Cardiac fibroblast (primary cell): ENCODE measurements at regions not wholly inside any gene's neighbourhood (a gene's known extent, or its start where the extent isn't known, plus 50 kb on each side); places are given as distances from the start of the nearest gene placed in this dataset.

Experiments
- DNase-seq, 2 donors: peaks; one replicate each; pipeline versions ENCODE4 v3.0.0 to v3.0.0-alpha.2; 2010; ENCODE audit warnings: low read depth in 2 of 2
- H3K4me3 ChIP-seq, 2 donors: replicated peaks in 1 of 2; 1 replicate in 1 of 2; 2 replicates in 1 of 2; pipeline ENCODE4 v1.5.1; 2011; ENCODE audit warnings: low read depth in 2 of 2, low read length in 2 of 2, mild to moderate bottlenecking in 2 of 2, moderate library complexity in 1 of 2
- TF ChIP-seq, protein P1 (sequence below): IDR thresholded peaks from one replicate; pipeline ENCODE4 v1.5.1; 2011; ENCODE audit warnings: low read depth, mild to moderate bottlenecking, low read length, inconsistent platforms

DNA sequence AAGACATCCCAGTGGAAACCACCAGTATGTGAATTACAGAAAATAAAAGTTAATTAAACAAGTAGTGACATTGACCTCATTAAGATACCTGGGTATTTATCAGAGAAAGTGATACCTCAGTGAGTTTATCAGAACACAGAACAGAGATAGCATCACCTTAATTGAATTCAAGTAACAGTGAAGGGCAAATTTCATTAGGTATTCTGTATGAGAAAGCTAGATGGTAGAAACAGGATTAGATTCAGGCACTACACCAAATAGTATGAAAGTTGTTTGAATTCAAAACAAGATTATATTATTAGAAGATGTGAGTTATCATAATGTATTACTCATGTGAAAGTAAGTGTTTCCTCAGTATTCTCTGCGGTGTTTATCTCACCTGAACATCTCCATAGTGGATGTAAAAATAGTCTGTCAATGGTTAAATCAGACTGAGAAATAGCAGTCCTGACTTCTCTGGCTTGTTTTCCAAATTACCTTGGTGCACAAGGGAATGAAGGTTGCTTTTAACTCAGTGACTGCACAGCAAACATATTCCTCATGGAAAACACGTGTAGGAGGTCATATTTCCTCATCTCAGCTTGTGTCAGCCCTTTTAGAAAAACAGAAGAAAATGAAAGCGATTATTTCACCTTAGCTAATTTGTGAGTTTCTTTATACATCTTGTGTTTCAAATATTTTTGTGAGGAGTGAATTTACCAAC lies 79.9 kb upstream of the PCDH18 start:
- H3K4me3 ChIP-seq, result no peak overlapping the region
- TF ChIP-seq, protein P1, sequence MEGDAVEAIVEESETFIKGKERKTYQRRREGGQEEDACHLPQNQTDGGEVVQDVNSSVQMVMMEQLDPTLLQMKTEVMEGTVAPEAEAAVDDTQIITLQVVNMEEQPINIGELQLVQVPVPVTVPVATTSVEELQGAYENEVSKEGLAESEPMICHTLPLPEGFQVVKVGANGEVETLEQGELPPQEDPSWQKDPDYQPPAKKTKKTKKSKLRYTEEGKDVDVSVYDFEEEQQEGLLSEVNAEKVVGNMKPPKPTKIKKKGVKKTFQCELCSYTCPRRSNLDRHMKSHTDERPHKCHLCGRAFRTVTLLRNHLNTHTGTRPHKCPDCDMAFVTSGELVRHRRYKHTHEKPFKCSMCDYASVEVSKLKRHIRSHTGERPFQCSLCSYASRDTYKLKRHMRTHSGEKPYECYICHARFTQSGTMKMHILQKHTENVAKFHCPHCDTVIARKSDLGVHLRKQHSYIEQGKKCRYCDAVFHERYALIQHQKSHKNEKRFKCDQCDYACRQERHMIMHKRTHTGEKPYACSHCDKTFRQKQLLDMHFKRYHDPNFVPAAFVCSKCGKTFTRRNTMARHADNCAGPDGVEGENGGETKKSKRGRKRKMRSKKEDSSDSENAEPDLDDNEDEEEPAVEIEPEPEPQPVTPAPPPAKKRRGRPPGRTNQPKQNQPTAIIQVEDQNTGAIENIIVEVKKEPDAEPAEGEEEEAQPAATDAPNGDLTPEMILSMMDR, result no peak
- peak in 1 of 2 donors; percentile 15 for DNase-seq

DNA sequence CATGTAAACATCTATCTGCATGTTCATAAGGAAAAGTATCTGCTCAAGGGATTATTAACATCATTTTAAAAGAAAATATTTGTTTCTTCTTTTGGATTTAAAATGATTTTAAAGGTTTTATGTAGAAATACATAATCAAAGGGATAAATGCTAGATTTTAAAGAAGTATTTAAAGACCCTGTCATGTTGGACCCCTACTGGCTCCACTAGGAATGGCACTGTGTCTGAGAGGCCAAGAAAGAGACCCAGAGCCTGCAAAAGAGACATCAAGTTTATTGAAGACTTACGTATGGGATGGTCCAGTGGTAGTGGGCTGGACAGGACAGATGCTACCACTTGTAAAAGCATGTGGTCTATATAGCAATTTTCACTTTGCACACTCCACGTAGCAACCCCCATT lies 78.7 kb upstream of the PCDH18 start:
- DNase-seq, result peak; percentile 39 to 42
- TF ChIP-seq, protein P1, result peak; percentile 74

DNA sequence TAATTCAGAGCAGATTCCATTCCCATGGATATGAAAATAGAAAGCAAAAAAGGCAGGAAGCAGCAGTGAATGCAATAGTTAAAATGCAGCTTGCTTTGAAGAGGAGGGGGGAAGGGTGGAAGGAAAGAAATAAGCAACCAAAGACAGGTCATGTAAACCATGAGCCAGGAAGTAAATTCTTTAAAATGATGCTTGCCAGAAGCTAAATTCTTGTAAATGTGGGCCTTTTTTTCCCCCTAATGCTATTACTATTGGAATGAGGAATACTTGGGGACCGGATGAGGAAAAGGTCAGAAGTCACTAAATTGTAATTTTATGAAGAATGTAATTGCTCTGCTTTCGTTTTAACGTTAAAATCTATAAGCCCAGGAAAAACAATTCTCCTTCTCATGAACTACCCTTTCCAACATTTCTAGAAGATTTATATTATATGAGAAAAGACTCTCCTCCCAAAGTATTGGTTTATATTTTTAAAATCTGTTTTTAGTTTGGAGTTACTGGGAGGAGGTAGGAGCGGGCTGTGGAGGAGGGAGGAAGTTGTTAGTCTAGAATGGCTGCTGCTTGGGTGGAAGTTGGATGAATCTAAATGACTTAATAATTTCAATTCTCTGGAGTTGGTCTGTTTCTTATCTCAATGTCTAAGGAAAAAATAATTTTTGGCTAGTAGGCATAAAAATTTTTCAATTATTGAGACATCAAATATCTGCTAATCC lies 77.6 kb upstream of the PCDH18 start:
- peak; percentile 56 to 81 for DNase-seq

More for the DNA sequence above, 78.7 kb upstream of the PCDH18 start:
- H3K4me3 ChIP-seq, result no peak overlapping the region

DNA sequence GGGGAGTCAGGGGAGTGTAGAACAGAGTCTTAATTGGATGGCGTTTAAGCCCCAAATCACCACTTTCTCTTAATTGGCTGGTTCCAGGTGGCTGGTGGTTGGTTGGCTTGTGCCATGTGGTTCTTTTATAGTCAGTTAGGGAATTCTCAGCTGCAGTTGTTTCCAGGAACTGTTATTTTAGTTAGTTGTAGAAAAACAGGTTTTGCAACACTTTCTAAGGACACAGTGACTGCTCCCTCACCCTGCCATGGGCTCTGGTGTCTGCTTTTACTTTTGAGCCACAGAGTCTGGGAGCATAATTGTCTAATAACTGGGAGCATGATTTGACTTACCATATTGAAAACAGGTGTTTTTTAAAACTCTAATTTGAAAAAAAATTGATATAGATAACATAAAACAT lies 75.8 kb upstream of the PCDH18 start:
- H3K4me3 ChIP-seq, result no peak overlapping the region
- TF ChIP-seq, protein P1, result no peak
- no peak for DNase-seq

More for the DNA sequence above, 77.6 kb upstream of the PCDH18 start:
- TF ChIP-seq, protein P1, result no peak
- H3K4me3 ChIP-seq, result no peak overlapping the region

DNA sequence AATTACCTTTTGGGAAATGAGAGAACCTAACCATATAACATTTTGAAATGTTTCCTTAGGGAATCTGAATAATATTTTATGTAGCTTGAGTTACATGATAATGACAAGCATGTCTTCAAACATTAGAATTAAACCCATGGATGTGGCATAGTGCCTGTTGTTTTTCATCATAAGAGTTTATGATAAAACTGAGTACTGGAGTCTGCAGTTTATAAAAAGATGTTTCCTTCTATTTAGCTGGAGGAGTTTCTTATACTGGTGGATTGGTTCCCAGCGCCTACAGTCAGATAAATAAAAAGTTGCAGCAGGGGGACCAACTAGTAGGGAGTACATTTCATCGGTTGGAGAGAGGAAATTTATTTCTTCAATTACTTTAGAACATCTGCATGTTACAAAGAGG lies 70.1 kb upstream of the PCDH18 start:
- TF ChIP-seq, protein P1, result no peak
- no peak for DNase-seq
- no peak overlapping the region for H3K4me3 ChIP-seq

DNA sequence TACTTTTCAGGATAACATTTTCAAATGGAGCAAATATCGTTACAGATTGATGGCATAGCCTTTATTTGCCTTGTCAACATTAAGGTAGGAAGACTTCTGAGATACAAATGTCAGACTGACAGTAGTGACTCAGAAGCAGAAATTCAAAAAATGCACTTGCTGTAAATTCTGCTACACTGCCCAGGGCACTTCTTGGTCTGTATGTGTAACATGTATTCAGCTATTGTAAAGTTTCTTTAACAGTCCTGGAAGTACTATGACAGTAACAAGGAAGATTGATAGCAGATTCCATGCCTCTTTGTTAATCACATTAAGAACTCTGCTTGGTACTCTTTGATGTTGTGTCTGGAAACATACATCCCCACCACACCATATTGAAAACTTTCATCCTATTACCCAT lies 69.6 kb upstream of the PCDH18 start:
- TF ChIP-seq, protein P1, result no peak
- DNase-seq, result peak in 1 of 2 donors; percentile 13

More for the DNA sequence above, 69.6 kb upstream of the PCDH18 start:
- no peak overlapping the region for H3K4me3 ChIP-seq
